Endodermal cell (in vitro differentiated cells): ENCODE measurements at regions not wholly inside any gene's neighbourhood (a gene's known extent, or its start where the extent isn't known, plus 50 kb on each side); places are given as distances from the start of the nearest gene placed in this dataset.

Experiments
- DNase-seq: peaks from one replicate; pipeline ENCODE4 v3.0.0-alpha.2; 2017
- H3K27ac ChIP-seq: 2 replicates; pipeline ENCODE4 v1.5.1; 2013; ENCODE audit warnings: mild to moderate bottlenecking, low read depth, low read length, moderate library complexity
- H3K27me3 ChIP-seq: 2 replicates; pipeline ENCODE4 v1.6.1; 2013; ENCODE audit warnings: mild to moderate bottlenecking, low read length, moderate library complexity; ENCODE audit not compliant: insufficient read depth, control insufficient read depth, poor library complexity, severe bottlenecking
- H3K36me3 ChIP-seq: 2 replicates; pipeline ENCODE4 v1.7.0; 2013; ENCODE audit warnings: mild to moderate bottlenecking, low read length, moderate library complexity; ENCODE audit not compliant: control insufficient read depth, insufficient read depth
- H3K4me1 ChIP-seq: one replicate; pipeline ENCODE4 v1.7.0; 2013; ENCODE audit warnings: low read length; ENCODE audit not compliant: control insufficient read depth, insufficient read depth
- H3K4me3 ChIP-seq: 2 replicates; pipeline ENCODE4 v1.5.1; 2013; ENCODE audit warnings: mild to moderate bottlenecking, low read length, moderate library complexity
- H3K9ac ChIP-seq: 2 replicates; pipeline ENCODE4 v1.6.1; 2013; ENCODE audit warnings: mild to moderate bottlenecking, low read length, moderate library complexity; ENCODE audit not compliant: poor library complexity, severe bottlenecking; ENCODE audit errors: extremely low read depth
- H3K9me3 ChIP-seq: 2 replicates; pipeline ENCODE4 v1.6.1; 2013; ENCODE audit warnings: mild to moderate bottlenecking, low read length, moderate library complexity; ENCODE audit not compliant: control insufficient read depth
- H3K27ac Mint-ChIP-seq: 2 replicates; pipeline ENCODE4 v1.8.0; 2020; ENCODE audit warnings: mixed read lengths
- H3K27me3 Mint-ChIP-seq: 2 replicates; pipeline ENCODE4 v1.8.0; 2021; ENCODE audit warnings: mild to moderate bottlenecking, mixed read lengths; ENCODE audit not compliant: insufficient read depth
- H3K36me3 Mint-ChIP-seq: 2 replicates; pipeline ENCODE4 v1.8.0; 2020; ENCODE audit warnings: low read depth, mixed read lengths
- H3K4me1 Mint-ChIP-seq: 2 replicates; pipeline ENCODE4 v1.8.0; 2020; ENCODE audit warnings: mixed read lengths
- H3K4me3 Mint-ChIP-seq: 2 replicates; pipeline ENCODE4 v1.8.0; 2020; ENCODE audit warnings: mild to moderate bottlenecking, moderate library complexity, mixed read lengths
- H3K9me3 Mint-ChIP-seq: 2 replicates; pipeline ENCODE4 v1.8.0; 2020; ENCODE audit warnings: mild to moderate bottlenecking, mixed read lengths
- CTCF ChIP-seq: fragments of 200-600 bp; sonication (generic); conservative IDR thresholded peaks from 2 replicates; pipeline ENCODE4 v1.5.0; 2021; ENCODE audit warnings: antibody characterized with exemption, mild to moderate bottlenecking
- WGBS, 2 experiments: methylation state at CpG; one replicate each; pipeline versions ENCODE4 v1.1.5 to v1.1.7; 2013; ENCODE audit warnings: missing lambda C conversion rate in 2 of 2, mixed read lengths in 1 of 2; ENCODE audit not compliant: insufficient coverage in 1 of 2, insufficient read length in 1 of 2; 5-methylcytosine and 5-hydroxymethylcytosine counted together

- H3K27me3 Mint-ChIP-seq: peaks cover 2% of the 10 kb centered on the region
- H3K36me3 ChIP-seq: no peaks in the 10 kb centered on the region
- H3K9ac ChIP-seq: no peak overlapping the region
- H3K4me1 ChIP-seq: no peaks in the 10 kb centered on the region
- TF ChIP-seq CTCF: no peak
- H3K9me3 Mint-ChIP-seq: peaks cover 9% of the 10 kb centered on the region
- no peak overlapping the region for H3K27ac ChIP-seq
- no peak for DNase-seq
- H3K4me1 Mint-ChIP-seq: peaks cover 4% of the 10 kb centered on the region
- no peak overlapping the region for H3K27ac Mint-ChIP-seq
- no CpG with 5 or more reads among the region's 1 CpG for WGBS, 2 experiments
- H3K4me3 Mint-ChIP-seq: no peak overlapping the region
- peaks cover 22% of the 10 kb centered on the region for H3K9me3 ChIP-seq
- peaks cover 2% of the 10 kb centered on the region for H3K36me3 Mint-ChIP-seq
- H3K4me3 ChIP-seq: no peak overlapping the region
- H3K27me3 ChIP-seq: no peaks in the 10 kb centered on the region
Observed at GRCh38 chr10:61166489-61166888, 222.5 kb upstream of the RHOBTB1 start.

- peaks cover 2% of the 10 kb centered on the region for H3K36me3 Mint-ChIP-seq
- Histone ChIP-seq H3K4me1 (no peaks in the 10 kb centered on the region), H3K27ac (no peak overlapping the region), H3K4me3 (no peak overlapping the region), H3K27me3 (no peaks in the 10 kb centered on the region), H3K36me3 (no peaks in the 10 kb centered on the region), H3K9me3 (peaks cover 22% of the 10 kb centered on the region), H3K9ac (no peak overlapping the region)
- peaks cover 2% of the 10 kb centered on the region for H3K27me3 Mint-ChIP-seq
- no peak for TF ChIP-seq CTCF
- no peak for DNase-seq
- peaks cover 9% of the 10 kb centered on the region for H3K9me3 Mint-ChIP-seq
- H3K27ac Mint-ChIP-seq: no peak overlapping the region
- peaks cover 4% of the 10 kb centered on the region for H3K4me1 Mint-ChIP-seq
- no peak overlapping the region for H3K4me3 Mint-ChIP-seq
Observed at GRCh38 chr10:61166065-61166464, 222.1 kb upstream of the RHOBTB1 start.

GRCh38 chr10:61164458-61165160, 220.6 kb upstream of the RHOBTB1 start:
- H3K4me1 Mint-ChIP-seq: peaks cover 4% of the 10 kb centered on the region
- H3K27me3 Mint-ChIP-seq: peaks cover 2% of the 10 kb centered on the region
- no peak for TF ChIP-seq CTCF
- Histone ChIP-seq H3K27me3 (no peaks in the 10 kb centered on the region), H3K27ac (no peak overlapping the region), H3K4me3 (no peak overlapping the region), H3K9me3 (peaks cover 22% of the 10 kb centered on the region), H3K4me1 (no peaks in the 10 kb centered on the region), H3K9ac (no peak overlapping the region), H3K36me3 (no peaks in the 10 kb centered on the region)
- H3K36me3 Mint-ChIP-seq: peaks cover 2% of the 10 kb centered on the region
- peaks cover 9% of the 10 kb centered on the region for H3K9me3 Mint-ChIP-seq
- DNase-seq: no peak
- no peak overlapping the region for H3K27ac Mint-ChIP-seq
- 69 to 91% methylated on average over 2 to 6 of the region's 6 CpGs for WGBS, 2 experiments
- no peak overlapping the region for H3K4me3 Mint-ChIP-seq
